VCaP (cell line): ENCODE measurements at regions not wholly inside any gene's neighbourhood (a gene's known extent, or its start where the extent isn't known, plus 50 kb on each side); places are given as distances from the start of the nearest gene placed in this dataset.
"Not testable (repeated sequence)": the region's sequence is repeated elsewhere in the genome, so short reads cannot be mapped to it uniquely, and the experiment has no call there.

Experiments used
- H3K27ac ChIP-seq: fragments of 450-650 bp; 2 replicates; pipeline ENCODE4 v1.5.1; 2017
- TF ChIP-seq, protein P1 (sequence below): fragments of 450-650 bp; conservative IDR thresholded peaks from 2 replicates; pipeline ENCODE4 v1.5.1; 2017; ENCODE audit warnings: mild to moderate bottlenecking, moderate library complexity

DNA sequence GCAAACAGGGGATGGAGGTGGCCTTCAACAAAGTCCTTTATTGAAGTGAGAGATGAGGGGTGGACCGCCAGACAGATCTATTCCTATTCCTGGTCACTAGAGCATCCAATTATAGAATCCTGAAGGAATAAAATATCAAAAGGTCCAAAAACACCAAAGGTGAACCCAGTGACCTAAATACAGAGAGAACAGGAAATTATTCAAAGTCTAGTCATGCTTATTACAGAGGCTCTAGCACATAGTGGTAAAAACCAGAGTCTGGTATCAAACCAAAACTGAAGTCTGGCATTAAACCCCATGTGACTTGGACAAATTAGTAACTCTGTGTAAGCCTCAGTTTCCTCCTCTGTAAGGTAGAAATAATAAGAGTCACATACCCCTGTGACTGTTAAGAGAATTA, 100.5 kb upstream of the SNX2 start:
- no peak overlapping the region for H3K27ac ChIP-seq
- TF ChIP-seq, protein P1, sequence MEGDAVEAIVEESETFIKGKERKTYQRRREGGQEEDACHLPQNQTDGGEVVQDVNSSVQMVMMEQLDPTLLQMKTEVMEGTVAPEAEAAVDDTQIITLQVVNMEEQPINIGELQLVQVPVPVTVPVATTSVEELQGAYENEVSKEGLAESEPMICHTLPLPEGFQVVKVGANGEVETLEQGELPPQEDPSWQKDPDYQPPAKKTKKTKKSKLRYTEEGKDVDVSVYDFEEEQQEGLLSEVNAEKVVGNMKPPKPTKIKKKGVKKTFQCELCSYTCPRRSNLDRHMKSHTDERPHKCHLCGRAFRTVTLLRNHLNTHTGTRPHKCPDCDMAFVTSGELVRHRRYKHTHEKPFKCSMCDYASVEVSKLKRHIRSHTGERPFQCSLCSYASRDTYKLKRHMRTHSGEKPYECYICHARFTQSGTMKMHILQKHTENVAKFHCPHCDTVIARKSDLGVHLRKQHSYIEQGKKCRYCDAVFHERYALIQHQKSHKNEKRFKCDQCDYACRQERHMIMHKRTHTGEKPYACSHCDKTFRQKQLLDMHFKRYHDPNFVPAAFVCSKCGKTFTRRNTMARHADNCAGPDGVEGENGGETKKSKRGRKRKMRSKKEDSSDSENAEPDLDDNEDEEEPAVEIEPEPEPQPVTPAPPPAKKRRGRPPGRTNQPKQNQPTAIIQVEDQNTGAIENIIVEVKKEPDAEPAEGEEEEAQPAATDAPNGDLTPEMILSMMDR, result no peak

DNA sequence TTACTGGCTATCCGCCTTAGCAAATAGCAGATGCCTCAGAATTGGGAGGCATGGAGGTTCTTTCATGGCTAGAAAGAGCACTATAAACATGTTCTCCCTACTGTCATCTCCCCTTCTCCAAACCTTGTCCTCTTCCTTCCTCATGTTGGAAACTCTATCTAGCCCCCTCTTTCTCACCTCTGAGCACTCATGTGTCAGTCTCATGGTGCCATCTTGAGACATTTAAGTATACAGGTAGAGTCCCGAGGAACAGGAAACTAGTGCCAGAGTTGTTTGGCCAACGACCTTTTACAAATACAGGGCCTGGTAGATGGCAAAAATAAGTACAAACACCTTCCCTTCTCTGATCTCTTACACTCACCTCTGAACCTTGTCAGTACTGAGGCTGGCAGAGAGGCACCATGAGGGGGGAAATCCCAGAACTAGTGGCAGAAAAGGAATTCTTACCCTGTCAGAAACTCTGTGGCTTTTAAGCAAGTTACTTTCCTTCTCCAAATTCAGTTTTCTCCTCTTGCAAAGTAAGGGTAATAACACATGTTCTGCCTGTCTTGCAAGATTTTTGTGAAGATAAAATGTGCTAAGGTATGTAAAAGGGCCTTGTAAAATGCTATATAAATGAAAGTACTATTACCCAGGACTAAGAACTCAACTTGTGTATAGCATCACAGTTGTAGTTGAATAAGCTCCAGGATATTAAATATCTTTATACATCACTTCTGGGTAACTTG, 94.1 kb upstream of the SNX2 start:
- H3K27ac ChIP-seq, result no peak overlapping the region
- TF ChIP-seq, protein P1, result no peak

DNA sequence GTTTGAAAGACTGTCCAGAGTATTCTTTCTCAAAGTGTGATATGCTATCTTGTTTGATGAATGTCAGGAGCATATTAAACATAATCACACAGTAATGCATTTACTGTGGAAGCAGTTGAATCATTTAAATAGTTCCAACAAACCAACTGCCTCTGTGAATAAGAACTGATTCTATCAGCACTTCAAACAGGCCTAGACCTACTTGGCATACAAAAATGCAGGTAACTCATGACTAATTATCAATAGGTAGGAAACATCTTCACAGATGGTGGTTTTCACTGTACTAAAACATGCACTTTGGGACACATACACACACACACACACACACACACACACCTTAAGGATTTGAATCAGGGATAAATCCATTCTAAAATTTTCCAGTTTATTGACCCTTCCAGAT, 91.2 kb upstream of the SNX2 start:
- TF ChIP-seq, protein P1, result no peak
- no peak overlapping the region for H3K27ac ChIP-seq

DNA sequence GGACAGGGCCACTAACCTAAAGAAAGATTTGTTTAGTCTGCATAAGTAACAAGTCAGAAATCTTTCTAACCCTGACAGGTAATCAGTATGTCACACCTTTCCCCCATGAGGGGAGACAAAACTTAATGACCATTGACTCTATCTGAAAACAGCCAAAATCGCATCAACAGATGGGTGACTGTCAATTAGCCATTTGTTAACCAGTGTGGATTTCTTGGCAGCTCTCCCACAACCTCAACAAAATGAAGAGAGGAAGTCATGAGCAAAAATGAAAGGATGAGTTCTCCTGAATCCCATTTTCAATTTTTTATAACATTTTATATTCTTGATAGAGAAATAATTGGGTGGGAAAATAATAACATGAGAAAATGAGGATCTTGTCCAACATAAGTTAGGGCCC, 84.6 kb upstream of the SNX2 start:
- TF ChIP-seq, protein P1, result no peak
- no peak overlapping the region for H3K27ac ChIP-seq

DNA sequence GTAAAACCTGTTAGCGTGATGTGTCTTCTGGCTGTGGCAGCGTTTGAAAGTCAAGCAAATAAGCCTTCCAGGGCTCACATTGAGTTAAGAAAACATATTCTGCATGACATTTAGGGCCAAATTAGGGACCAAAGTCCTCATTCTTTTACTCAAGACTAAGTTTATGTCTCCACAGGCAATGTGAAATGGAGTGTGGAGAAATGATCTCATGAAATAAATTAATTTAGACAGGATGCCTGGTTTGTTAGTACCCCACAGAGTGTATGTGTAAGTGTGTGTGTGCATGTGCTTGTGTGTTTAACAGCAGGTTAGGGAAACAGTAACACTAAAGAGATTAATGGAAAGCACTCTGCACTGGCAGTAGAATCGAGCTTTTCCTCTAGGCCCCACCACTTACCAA, 82.9 kb upstream of the SNX2 start:
- TF ChIP-seq, protein P1, result no peak

DNA sequence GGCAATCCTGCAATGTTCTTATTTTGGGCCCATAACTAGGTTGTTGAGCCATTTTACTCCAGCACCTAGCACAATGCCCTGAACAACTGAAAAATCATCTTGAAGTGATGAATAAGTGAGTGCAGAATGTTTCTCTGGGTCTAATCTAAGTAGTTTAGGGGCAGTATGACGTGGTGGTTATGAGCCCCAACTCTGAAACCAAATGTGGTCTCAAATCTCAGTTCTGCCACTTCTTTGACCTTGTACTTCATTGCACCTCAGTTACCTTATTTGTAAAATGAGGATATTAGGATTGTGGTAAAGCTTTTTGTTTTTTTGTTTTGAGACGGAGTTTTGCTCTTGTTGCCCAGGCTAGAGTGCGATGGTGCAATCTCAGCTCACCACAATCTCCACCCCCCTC, 80.9 kb upstream of the SNX2 start:
- TF ChIP-seq, protein P1, result no peak
- H3K27ac ChIP-seq, result no peak overlapping the region

More for the DNA sequence above, 82.9 kb upstream of the SNX2 start:
- no peak overlapping the region for H3K27ac ChIP-seq

DNA sequence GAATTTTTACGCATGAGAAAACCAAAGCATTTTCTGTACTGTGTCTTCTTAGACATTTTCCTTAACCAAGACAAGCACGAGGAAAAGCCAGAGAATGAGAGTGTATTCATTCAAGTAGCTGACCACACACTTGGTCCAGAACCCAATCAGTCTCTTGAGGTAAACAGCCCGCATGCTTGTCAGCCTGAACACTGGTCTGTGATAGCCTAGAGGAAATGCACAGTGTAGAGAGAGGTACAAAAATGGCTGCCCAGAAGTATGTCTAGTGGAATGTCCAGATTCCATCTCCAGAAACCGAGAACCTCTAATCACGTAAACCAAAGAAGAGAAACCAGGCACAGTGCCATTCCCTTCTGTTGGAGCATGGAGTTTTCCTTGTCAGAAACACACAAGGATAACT, 80.0 kb upstream of the SNX2 start:
- TF ChIP-seq, protein P1, result no peak
- H3K27ac ChIP-seq, result no peak overlapping the region

DNA sequence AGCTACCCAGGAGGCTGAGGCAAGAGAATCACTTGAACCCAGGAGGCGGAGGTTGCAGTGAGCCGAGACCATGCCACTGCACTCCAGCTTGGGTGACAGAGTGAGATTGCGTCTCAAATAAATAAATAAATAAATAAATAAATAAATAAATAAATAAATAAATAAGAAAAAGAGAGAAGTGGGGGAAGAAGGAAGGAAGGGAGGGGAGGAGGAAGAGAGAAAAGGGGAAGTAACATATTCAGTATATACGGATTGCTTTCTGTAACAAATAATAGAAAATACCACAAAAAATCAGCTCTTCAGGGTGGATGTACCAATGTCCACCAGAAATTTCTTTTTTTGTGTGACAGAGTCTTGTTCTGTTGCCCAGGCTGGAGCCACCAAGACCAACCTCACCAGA, 78.1 kb upstream of the SNX2 start:
- H3K27ac ChIP-seq, result not testable (repeated sequence)
